ENCODE measurements at regions not wholly inside any gene's neighbourhood (a gene's known extent, or its start where the extent isn't known, plus 50 kb on each side); places are given as distances from the start of the nearest gene placed in this dataset.
A peak's percentile ranks its signal among the peaks of the same experiment; 100 is the strongest.
"Not testable (repeated sequence)": the region's sequence is repeated elsewhere in the genome, so short reads cannot be mapped to it uniquely, and the experiment has no call there.

- ATAC-seq (no peak), DNase-seq (no peak)
- intact Hi-C loops (cut with DNase I, micrococcal nuclease), result no loop called here
Observed at GRCh38 chr1:81509594-81509993, 291.1 kb upstream of the ADGRL2 start.

- ATAC-seq, result no peak
- DNase-seq, result no peak
- intact Hi-C loops (cut with DNase I, micrococcal nuclease), result no loop called here
Observed at GRCh38 chr1:81506699-81507098, 294.0 kb upstream of the ADGRL2 start.

- ATAC-seq (no peak), DNase-seq (no peak)
- intact Hi-C loops (cut with DNase I, micrococcal nuclease), result no loop called here
Observed at GRCh38 chr1:81505831-81506230, 294.9 kb upstream of the ADGRL2 start.

- intact Hi-C loops (cut with DNase I, micrococcal nuclease); ATAC-seq; DNase-seq: not testable (repeated sequence)
Observed at GRCh38 chr1:81504820-81505219, 295.9 kb upstream of the ADGRL2 start.

GRCh38 chr1:81502705-81503104 is 298.0 kb upstream of the ADGRL2 start:
- ATAC-seq; intact Hi-C loops (cut with DNase I, micrococcal nuclease); DNase-seq: not testable (repeated sequence)

- intact Hi-C loops (cut with DNase I, micrococcal nuclease); ATAC-seq: not testable (repeated sequence)
Observed at GRCh38 chr1:81501485-81501884, 299.2 kb upstream of the ADGRL2 start.

GRCh38 chr1:81499487-81499886 is 301.2 kb upstream of the ADGRL2 start:
- no peak for ATAC-seq
- intact Hi-C loops (cut with DNase I, micrococcal nuclease), result no loop called here
- no peak for DNase-seq

More at GRCh38 chr1:81501485-81501884, 299.2 kb upstream of the ADGRL2 start:
- not testable (repeated sequence) for DNase-seq

GRCh38 chr1:81498471-81499462 is 302.0 kb upstream of the ADGRL2 start:
- ATAC-seq (no peak), DNase-seq (no peak)
- intact Hi-C loops (cut with DNase I, micrococcal nuclease), result no loop called here

- DNase-seq (no peak), ATAC-seq (no peak)
- intact Hi-C loops (cut with DNase I, micrococcal nuclease), result no loop called here
Observed at GRCh38 chr1:81496349-81496748, 304.4 kb upstream of the ADGRL2 start.

GRCh38 chr1:81493102-81493869 is 307.4 kb upstream of the ADGRL2 start:
- ATAC-seq (no peak), DNase-seq (no peak)
- intact Hi-C loops (cut with DNase I, micrococcal nuclease), result no loop called here

GRCh38 chr1:81492628-81493027 is 308.1 kb upstream of the ADGRL2 start:
- intact Hi-C loops (cut with DNase I, micrococcal nuclease), result no loop called here
- DNase-seq, result no peak
- no peak for ATAC-seq

- ATAC-seq (no peak), DNase-seq (no peak)
- intact Hi-C loops (cut with DNase I, micrococcal nuclease), result no loop called here
Observed at GRCh38 chr1:81490614-81491013, 310.1 kb upstream of the ADGRL2 start.

- DNase-seq, result no peak
- ATAC-seq, result no peak
- intact Hi-C loops (cut with DNase I, micrococcal nuclease), result no loop called here
Observed at GRCh38 chr1:81489372-81489934, 311.3 kb upstream of the ADGRL2 start.

- ATAC-seq (peak; percentile 57), DNase-seq (no peak)
- intact Hi-C loops (cut with DNase I, micrococcal nuclease), result no loop called here
Observed at GRCh38 chr1:81484284-81484683, 316.4 kb upstream of the ADGRL2 start.

GRCh38 chr1:81478219-81478618 is 322.5 kb upstream of the ADGRL2 start:
- DNase-seq (no peak), ATAC-seq (peak; percentile 39)
- intact Hi-C loops (cut with DNase I, micrococcal nuclease), result no loop called here

- DNase-seq (no peak), ATAC-seq (no peak)
- intact Hi-C loops (cut with DNase I, micrococcal nuclease), result no loop called here
Observed at GRCh38 chr1:81477710-81478109, 323.0 kb upstream of the ADGRL2 start.

- ATAC-seq, result no peak
- intact Hi-C loops (cut with DNase I, micrococcal nuclease), result no loop called here
- DNase-seq, result no peak
Observed at GRCh38 chr1:81472387-81472786, 328.3 kb upstream of the ADGRL2 start.

GRCh38 chr1:81471255-81471654 is 329.5 kb upstream of the ADGRL2 start:
- no peak for ATAC-seq
- no peak for DNase-seq
- intact Hi-C loops (cut with DNase I, micrococcal nuclease), result no loop called here

- ATAC-seq (no peak), DNase-seq (no peak)
- intact Hi-C loops (cut with DNase I, micrococcal nuclease), result no loop called here
Observed at GRCh38 chr1:81470275-81470674, 330.5 kb upstream of the ADGRL2 start.

- ATAC-seq, result no peak
- intact Hi-C loops (cut with DNase I, micrococcal nuclease), result no loop called here
- DNase-seq, result no peak
Observed at GRCh38 chr1:81467383-81467782, 333.4 kb upstream of the ADGRL2 start.

Data from left colon (tissue), 2 donors.